ENCODE measurements at regions not wholly inside any gene's neighbourhood (a gene's known extent, or its start where the extent isn't known, plus 50 kb on each side); places are given as distances from the start of the nearest gene placed in this dataset.
"Not testable (repeated sequence)": the region's sequence is repeated elsewhere in the genome, so short reads cannot be mapped to it uniquely, and the experiment has no call there.

GRCh38 chr13:70613295-70613694, 505.0 kb upstream of the KLHL1 start:
- no peak for DNase-seq

GRCh38 chr13:70612881-70613280, 504.6 kb upstream of the KLHL1 start:
- no peak for DNase-seq

GRCh38 chr13:70604448-70604847, 496.2 kb upstream of the KLHL1 start:
- DNase-seq: no peak

- no peak for DNase-seq
These were observed 485.5 kb upstream of the KLHL1 start for GRCh38 chr13:70593716-70594115.

GRCh38 chr13:70585109-70585508, 476.9 kb upstream of the KLHL1 start:
- no peak for DNase-seq

- DNase-seq: no peak
These were observed 472.6 kb upstream of the KLHL1 start for GRCh38 chr13:70580825-70581224.

- no peak for DNase-seq
These were observed 471.7 kb upstream of the KLHL1 start for GRCh38 chr13:70579941-70580340.

- no peak for DNase-seq
These were observed 463.0 kb upstream of the KLHL1 start for GRCh38 chr13:70571221-70571620.

GRCh38 chr13:70568571-70568970, 460.3 kb upstream of the KLHL1 start:
- DNase-seq: no peak

GRCh38 chr13:70544706-70545105, 436.5 kb upstream of the KLHL1 start:
- DNase-seq: no peak

- DNase-seq: no peak
These were observed 433.2 kb upstream of the KLHL1 start for GRCh38 chr13:70541451-70541850.

GRCh38 chr13:70534466-70534865, 426.2 kb upstream of the KLHL1 start:
- DNase-seq: no peak

GRCh38 chr13:70529652-70530051, 421.4 kb upstream of the KLHL1 start:
- no peak for DNase-seq

- no peak for DNase-seq
These were observed 419.3 kb upstream of the KLHL1 start for GRCh38 chr13:70527599-70527998.

- DNase-seq: no peak
These were observed 415.4 kb upstream of the KLHL1 start for GRCh38 chr13:70523622-70524021.

- no peak for DNase-seq
These were observed 412.2 kb upstream of the KLHL1 start for GRCh38 chr13:70520275-70521036.

GRCh38 chr13:70518081-70518480, 409.8 kb upstream of the KLHL1 start:
- no peak for DNase-seq

GRCh38 chr13:70516226-70516625, 408.0 kb upstream of the KLHL1 start:
- no peak for DNase-seq

- not testable (repeated sequence) for DNase-seq
These were observed 403.7 kb upstream of the KLHL1 start for GRCh38 chr13:70511861-70512417.

GRCh38 chr13:70505809-70506208, 397.6 kb upstream of the KLHL1 start:
- no peak for DNase-seq

GRCh38 chr13:70502944-70503343, 394.7 kb upstream of the KLHL1 start:
- no peak for DNase-seq

- no peak for DNase-seq
These were observed 382.2 kb upstream of the KLHL1 start for GRCh38 chr13:70490320-70490935.

- DNase-seq: no peak
These were observed 376.7 kb upstream of the KLHL1 start for GRCh38 chr13:70484931-70485330.

GRCh38 chr13:70483599-70484276, 375.5 kb upstream of the KLHL1 start:
- no peak for DNase-seq

All from activated effector memory CD4-positive, alpha-beta T cell treated with Interleukin-2 at 50 U/mL for 16 hours (primary cell).